ENCODE measurements at regions not wholly inside any gene's neighbourhood (a gene's known extent, or its start where the extent isn't known, plus 50 kb on each side); places are given as distances from the start of the nearest gene placed in this dataset.
"Not testable (repeated sequence)": the region's sequence is repeated elsewhere in the genome, so short reads cannot be mapped to it uniquely, and the experiment has no call there.

DNA sequence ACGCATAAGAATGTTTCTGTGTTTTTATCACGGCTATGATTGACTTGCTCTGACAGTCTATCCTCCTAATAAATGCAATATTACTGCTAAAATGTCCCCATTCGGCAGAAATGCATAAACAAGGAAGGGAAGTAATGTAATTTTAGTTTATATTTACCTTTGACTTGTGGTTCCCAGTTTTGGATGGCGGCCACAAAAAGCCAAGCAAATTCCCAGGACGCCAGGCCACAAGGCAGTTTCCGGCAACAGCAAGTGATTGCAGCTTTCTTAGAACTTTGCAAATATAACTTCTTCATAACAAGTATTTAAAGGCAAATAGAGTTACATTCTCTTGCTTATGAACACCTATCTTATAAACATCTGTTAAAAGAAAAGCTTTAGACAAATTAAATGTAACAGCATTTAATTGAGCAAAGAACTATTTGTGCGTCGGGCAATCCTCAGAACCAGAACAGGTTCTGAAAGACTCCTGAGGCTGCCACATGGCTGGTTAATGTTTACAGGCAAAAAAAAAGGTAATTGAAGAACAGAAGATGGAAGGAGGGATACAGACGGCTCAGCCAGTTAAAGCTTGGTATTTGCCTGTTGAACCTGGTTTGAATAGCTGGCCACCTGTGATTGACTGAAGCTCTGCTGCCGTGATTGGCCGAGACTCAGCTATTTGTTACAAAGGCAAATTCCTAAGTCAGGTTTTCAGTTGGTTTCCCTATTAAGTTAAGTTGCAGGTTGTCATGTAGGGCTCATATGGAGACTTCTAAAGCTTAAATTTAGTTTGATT, 80.8 kb downstream of the C21orf91 start:
- no peak for DNase-seq

DNA sequence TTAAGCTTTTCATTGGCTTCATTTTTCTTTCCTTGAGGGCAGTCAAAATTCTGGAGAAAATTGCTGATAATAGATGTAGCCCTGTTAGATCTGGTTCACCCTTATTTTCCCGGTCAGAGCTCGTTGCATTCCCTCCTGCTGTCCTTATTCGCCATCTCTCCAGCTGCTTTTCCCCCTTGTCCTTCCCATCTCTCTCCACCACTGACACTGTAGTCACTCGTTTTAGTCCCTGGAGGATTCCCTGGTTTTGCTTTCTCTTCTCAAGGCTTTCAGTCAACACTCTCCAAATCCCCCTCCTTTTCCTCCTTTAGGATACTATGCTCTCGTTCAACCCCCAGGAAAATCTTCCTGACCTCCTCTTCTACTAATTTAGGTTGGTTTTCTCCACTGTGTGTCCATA, 83.1 kb downstream of the C21orf91 start:
- no peak for DNase-seq

DNA sequence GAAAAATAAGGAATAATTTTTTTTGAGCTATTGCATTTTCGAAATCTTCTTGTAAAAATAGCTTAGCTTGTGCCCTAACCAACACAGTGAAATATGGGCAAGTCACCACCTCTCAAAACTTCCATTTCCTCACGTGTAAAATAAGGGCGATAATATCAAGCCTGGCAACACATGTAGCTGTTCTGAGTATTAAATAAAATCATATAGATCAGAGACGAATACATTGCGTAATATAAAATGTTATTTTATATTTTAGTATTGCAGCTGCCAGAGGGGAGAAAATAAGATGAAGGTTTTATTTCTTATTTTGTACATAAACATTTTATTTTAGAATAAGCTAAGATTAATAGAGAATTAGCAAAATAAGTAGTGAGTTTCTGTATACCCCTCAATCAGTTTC, 85.9 kb downstream of the C21orf91 start:
- no peak for DNase-seq

DNA sequence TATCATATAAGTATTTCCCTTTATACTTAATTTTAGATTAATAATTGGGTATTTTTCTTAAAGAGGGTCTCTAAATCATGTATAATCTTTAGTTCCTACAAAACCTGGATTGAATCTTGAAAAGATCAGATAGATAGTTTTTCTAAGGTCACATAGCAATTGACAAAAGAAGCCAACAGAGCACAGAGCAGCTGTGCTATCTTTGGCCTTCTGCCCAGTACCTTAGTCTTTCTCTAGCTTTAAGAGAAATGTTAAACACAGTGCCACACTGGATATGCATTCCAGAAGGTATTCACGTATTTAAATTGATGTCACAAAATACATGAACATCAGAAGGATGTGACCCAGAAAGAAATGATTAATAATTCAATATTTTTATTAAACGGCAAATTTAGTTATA, 86.8 kb downstream of the C21orf91 start:
- DNase-seq = no peak

DNA sequence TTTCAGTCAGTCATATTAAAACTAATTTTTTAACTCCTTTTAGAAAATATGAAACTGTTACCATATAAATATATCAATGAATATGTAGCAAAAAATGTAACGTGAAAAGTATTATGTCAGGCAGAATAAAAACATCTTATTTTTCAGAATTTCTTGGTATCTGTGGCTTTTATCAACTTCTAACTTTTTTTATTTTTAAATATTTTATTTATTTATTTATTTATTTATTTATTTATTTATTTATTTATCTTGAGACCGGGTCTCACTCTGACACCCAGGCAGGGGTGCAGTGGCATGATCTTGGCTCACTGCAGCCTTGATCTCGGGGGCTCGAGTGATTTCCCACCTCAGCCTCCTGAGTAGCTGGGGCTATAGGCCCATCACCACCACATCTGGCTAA, 87.6 kb downstream of the C21orf91 start:
- no peak for DNase-seq

DNA sequence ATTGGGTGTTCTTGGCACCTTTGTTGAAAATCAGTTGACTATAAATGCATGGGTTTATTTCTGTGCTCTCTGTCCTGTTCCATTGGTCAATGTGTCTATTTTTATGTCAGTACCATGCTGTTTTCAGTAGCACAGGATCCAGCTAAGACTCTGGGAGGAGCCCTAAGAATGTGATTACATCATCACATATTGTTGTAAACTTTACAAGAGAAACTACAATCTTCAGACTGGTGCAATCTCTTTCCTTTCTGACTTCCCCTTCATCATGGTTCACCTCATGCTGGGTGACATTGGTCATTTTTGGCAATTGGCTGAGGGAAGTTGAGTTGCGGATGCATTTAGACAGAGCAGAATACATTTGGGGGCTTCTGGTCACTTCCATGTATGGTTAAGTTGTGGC, 88.4 kb downstream of the C21orf91 start:
- peak; percentile 77 for DNase-seq

DNA sequence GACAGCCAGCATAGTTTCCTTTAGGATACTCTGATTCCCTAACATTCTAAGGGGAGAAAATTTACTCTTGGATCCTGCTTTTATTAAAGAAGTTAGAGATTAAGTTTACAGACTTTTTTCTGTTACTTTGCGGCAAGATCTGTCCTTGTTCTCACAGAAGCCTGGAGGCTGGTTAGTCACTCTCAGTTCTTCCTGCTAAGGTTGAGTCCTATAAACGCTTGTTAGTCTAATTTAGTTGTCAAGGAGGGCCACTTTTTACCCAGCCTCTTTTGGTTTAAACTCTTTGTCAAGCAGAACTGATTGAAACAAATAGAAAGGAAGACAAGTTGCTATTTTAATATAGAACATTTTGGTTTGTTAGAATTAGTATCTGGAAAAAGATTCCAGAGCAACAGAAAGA, 89.7 kb downstream of the C21orf91 start:
- DNase-seq = no peak

DNA sequence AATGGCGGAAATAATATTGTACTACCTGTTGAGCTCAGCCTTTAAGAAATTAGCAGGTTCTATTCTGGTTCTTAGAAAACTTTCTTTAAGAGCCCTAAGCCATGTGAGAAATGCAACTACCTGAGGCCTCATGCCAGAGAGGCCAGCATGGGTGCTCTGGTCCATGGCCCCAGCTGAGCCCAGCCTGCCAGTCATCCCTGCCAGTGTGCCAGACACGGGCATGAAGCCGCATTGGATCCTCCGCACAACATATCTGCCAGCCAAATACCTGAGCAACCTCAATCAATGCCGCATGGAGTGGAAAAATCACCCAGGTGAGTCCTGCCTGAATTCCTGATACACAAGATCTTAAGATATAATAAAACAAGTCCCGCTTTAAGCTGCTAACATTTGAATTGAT, 91.8 kb downstream of the C21orf91 start:
- no peak for DNase-seq

DNA sequence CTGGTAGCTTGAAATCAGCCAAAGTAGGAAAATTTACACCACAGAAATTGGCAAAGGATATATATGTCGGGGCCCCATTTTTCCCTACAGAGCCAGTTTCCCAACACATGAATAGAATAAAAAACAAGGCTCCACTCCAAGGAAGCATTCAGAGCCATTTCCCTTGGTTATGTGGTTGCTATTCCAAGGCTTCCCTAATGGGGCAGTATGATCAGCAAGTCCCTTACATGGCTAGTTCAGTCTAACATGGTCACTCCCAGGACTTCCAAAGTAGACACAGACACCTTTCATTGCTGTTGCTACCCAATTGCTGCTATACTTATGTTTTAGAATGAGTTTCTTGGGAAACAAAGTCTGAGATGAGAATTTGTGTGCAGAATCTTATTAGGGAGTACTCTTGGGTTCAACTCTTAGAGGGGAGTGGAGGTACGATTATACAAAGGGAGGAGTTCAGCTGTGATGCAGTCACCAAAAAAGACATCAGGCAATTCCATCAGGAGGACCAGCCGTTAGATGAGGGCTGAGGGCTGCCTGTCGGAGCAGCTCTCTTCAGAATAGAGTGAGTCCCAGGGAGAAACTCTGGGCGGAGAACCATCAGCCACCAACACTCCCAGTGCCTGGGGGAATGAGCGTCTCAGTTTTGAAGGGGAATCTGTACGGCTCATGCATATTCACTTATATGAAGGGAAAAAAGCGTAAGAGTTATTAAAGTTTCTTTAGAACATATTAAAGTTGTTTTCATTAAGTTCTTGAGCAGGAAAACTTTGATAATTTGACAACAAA, 92.9 kb downstream of the C21orf91 start:
- peak; percentile 51 for DNase-seq

DNA sequence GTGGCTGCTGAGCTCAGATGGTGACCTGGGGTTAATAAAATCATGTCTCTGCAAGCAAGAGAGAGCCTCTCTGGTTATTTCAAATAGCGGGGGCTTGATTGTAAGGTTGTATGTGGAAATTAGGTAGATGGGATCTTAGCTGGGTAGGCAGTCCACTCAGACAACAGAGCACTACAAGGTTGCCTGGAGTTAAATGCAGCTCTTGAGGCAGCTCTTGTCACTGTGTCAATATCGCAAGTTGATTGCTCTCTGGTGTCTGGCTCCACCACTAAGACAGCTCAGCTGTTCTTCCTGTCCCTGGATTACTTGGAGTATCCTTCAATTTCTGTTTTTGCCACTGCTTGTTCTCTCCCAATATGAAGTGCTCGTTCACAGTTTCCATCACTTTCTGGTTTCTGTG, 93.8 kb downstream of the C21orf91 start:
- no peak for DNase-seq

DNA sequence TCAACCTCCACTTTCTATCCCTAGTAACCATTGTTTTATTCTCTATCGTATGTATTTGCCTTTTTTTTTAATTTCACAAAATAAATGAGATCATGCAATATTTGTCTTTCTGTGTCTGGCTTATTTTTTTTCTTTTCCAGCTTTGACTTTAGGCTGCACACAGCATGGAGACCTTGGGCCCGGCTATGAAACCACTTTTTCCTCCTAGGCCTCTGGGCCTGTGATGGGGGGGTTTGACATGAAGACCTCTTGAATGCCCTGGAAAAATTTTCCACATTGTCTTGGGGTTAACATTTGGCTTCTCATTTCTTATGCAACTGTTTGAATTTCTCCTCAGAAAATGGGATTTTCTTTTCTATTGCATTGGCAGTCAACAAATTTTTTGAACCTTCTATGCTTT, 100.2 kb upstream of the BTG3 start:
- no peak for DNase-seq

DNA sequence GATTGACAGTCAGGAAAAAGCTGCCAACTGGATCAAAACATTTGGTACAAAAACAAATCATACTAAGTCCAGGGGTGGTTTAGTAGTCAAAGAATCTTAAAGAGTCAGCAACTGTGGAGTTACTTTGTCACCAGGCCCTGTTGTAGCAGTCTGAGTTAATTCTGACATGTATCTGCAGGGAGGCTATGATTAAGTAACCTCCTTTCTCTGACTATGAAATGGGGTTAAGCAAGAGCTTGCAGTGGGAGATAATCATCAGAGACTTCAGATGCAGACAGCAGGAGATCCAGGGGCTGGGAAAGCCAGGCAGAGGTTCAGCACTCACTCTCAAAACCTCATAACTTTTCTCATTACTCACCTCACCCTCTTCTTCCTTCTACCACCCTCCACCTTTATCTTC, 99.2 kb upstream of the BTG3 start:
- peak; percentile 34 for DNase-seq

DNA sequence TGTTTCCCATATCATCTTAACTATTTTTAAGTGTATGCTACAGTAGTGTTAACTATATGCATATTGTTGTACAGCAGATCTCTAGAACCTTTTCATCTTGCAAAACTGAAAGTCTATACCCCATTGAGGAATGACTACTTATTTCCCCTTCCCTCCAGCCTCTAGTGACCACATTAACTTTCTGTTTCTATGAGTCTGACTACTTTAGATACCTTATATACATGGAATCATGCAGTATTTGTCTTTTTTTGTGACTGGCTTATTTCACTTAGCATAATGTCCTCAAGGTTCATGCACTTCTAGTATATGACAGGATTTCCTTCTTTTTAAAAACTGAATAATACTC, 96.5 kb upstream of the BTG3 start:
- DNase-seq = peak; percentile 7

DNA sequence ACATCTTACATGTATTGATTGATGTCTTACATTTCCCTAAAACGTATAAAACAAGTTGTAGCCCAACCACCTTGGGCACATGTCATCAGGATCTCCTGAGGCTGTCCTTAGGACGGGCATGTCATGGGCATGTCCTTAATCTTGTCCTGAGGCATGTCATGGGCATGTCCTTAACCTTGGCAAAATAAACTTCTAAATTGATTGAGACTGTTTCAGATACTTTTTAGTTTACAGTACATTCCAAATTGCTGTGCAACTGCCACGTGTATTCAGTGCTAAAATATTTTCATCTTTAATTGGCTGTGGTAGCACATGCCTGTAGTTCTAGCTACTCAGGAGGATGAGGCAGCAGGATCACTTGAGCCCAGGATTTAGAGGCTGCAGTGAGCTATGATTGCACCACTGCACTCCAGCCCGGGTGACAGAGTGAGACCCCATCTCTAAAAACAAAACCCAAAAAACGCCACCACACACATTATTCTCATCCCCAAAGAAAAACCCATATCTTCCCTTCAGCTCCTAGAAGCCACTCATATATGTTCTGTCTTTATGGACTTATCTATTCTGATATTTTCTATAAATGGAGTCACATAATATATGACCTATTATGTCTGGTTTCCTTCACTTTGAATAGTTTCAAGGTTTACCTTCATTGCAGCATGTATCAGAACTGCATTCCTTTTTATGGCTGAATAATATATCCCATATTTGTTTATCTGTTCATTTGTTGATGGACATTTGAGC, 96.0 kb upstream of the BTG3 start:
- DNase-seq = no peak

DNA sequence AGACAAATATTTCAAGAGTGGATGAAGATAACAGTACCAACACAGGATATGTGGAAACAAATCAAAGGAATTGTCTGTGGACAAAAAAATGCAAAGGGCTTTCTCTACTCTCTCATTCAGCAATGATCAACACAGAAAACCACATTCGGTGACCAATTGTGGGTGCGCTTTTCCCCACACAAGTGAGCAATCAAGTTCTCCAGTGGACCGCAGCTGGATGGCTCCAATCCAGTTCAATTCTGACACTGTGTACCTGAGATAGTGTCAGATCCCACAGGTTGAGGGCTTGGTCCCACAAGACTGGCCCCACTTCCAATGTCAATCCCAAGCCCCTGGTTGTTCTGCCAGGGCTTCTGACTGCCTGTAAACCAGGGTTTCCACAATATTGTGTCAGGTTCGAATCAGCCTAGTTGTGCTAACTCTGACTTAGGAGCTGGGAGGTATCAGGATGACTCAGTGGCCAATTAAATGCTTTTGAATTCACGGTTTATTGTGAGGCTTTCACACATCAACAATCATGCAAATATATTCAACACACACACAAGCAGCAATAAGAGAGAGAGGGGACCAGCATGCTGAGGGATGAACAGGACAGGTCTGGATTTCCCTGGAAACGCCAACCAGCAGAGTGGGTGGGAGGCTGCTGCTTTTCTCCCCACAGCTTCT, 87.0 kb upstream of the BTG3 start:
- no peak for DNase-seq

DNA sequence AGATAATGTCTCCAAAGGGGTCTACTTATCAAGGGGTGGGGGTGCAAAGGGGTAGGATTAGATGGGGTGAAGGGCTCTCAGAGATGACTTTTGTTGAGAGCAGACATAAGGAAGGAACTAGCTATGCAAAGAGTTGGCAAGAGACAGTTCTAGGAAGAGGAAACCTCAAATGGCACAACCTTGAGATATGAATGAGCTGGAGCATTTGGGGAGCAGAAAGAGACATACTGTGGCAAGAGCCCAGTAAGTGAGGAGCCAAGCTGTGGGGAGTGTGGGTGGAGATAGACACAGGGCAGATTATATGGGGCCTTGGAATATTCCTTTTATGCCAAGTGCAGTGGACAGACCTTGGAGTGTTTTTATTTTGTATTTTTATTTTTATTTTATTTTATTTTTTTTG, 84.8 kb upstream of the BTG3 start:
- DNase-seq = no peak

DNA sequence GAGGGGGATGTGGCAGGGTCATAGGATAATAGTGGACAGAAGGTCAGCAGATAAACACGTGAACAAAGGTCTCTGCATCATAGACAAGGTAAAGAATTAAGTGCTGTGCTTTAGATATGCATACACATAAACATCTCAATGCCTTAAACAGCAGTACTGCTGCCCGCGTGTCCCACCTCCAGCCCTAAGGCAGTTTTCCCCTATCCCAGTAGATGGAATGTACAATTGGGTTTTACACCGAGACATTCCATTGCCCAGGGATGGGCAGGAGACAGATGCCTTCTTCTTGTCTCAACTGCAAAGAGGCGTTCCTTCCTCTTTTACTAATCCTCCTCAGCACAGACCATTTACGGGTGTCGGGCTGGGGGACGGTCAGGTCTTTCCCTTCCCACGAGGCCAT, 81.7 kb upstream of the BTG3 start:
- not testable (repeated sequence) for DNase-seq

DNA sequence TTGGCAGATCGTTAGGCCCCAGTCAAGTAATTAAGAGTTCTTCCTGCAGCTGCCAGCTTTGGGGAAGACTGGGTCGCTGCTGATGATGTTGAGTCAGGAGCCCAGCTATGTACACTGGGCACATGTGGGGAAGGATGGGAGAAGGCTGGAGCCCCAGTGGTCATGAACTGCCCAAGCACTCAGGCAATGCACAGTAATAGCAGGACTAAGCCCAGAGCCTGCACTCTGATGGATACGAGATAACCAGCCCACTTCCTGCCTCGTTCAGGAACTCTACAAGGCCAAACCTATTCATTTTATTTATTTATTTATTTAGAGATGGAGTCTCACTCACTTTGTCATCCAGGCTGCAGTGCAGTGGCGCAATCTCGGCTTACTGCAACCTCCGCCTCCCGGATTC, 81.1 kb upstream of the BTG3 start:
- peak; percentile 16 for DNase-seq

DNA sequence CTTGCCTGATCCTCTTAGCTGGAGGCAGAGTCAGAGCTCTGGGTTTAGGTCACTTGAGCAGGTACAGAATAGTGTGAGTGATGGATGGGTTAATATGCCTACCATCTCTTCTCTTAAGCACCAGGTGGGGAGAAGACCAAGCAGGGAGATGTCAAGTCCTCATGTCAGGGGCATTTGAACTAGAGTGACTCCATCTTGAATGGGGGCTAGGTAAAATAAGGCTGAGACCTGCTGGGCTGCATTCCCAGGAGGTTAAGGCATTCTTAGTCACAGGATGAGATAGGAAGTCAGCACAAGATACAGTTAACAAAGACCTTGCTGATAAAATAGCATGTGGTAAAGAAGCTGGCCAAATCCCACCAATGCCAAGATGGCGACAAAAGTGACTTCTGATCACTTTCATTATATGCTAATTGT, 77.4 kb upstream of the BTG3 start:
- DNase-seq = no peak

DNA sequence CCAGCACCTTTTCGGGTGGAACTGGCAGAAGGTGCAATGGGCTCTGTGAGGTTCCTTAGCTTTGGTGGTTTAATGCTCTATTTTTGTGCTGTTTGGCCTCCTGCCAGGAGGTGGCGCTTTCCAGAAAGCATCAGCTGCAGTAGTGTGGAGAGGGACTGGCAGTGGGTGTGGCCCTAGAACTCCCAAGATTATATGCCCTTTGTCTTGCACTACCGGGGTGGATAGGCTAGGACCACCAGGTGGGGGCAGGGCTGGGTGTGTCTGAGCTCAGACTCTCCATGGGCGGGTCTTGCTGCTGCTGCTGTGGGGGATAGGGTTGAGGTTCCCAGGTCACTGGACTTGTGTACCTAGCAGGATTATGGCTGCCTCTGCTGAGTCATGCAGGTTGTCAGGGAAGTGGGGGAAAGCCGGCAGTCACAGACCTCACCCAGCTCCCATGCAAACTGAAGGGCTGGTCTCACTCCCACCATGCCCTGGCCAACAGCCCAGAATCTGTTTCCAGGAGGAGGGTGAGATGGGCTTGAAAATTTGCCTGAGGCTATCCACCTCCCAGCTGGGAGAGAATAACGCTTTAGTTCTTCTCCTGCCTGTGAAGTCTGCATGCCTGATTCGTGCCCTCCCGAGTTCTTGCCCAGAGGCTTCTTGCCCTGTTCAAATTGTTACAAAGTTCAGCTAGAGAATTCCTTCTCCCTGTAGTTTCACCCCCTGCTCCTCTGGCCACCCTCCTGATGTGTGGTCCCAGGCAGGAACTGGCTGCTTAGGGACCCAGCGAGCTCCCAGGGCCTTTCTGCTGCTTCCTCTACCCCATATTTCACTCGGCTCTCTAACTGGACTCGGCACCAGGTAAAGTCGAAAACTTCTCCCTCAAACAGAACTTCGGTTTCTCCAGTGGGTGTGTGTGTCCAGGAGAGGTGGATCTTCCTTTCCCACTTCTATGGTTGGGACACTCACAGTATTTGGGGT, 76.5 kb upstream of the BTG3 start:
- DNase-seq = peak; percentile 82

DNA sequence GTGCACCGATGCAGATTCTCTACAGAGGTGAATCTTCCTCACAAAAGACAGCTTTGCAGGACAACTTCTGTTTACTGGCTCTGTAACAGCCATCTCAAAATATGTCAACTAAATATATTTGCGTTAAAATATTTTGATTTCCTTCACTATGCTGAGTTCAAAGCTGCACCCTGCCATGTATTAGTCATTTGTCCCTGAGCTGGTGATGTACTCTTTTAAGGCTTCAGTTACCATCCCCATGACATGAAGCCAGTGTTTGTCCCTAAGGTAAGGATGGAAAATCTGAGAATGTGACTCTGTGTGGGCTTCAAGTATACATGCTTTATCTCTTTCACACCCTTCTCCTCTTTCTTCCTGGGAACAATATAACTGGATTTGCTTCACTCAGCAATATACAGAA, 70.2 kb upstream of the BTG3 start:
- no peak for DNase-seq

DNA sequence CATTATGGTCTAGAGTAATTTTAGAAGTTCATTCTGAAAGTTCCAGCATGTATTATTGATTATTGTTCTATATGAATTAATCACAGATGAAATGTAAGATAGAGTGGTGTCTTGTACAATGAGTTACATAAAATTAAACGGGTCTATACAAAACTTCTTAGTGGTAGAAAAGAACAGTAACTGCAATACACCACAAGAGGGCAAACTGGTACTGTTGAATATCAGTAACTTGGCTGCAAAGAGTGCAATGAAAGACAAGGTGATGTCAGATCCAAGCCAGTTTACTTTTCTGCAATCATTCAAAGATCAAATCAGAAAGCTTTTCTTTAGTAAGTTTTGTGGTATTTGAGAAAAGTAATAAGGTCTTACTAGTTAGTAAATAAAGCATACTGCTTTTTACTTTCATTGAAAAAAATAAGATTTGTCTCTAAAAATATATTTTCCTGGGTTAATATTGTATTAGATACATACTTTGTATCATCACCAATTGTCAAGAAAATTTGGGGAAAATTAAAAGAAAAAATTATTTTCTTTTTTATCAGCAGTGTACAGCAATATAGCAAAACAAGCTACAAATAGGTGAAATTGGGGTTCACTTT, 66.4 kb upstream of the BTG3 start:
- DNase-seq = peak; percentile 81
